Naive thymus-derived CD8-positive, alpha-beta T cell (primary cell): ENCODE measurements at regions not wholly inside any gene's neighbourhood (a gene's known extent, or its start where the extent isn't known, plus 50 kb on each side); places are given as distances from the start of the nearest gene placed in this dataset.

Source experiments
- ATAC-seq, 2 donors: fragments of 150-1000 bp; cut with Tn5 transposase in 1 of 2; sonication (Bioruptor Pico), chemical (Tn5 transposase) in 1 of 2; 1 replicate in 1 of 2; 2 replicates in 1 of 2; pipeline ENCODE4 v1.10.0; 2021; ENCODE audit warnings: mild to moderate bottlenecking in 2 of 2, moderate library complexity in 2 of 2
- POLR2A ChIA-PET: fragments of 350-600 bp; sonication (Branson Sonifier 250); formaldehyde crosslinking; loops from one replicate; lab custom pipeline; 2021; ENCODE audit warnings: antibody characterized with exemption; lab: Charles Lee
- DNase-seq, 10 donors: peaks; one replicate each; pipeline versions ENCODE4 v3.0.0 to v3.0.0-alpha.2; 2020 to 2022
- H3K27ac Mint-ChIP-seq, 10 donors: one replicate each; pipeline ENCODE4 v1.8.0; 2020 to 2022; ENCODE audit warnings: mild to moderate bottlenecking in 10 of 10, mixed read lengths in 10 of 10, moderate library complexity in 4 of 10, inconsistent platforms in 1 of 10
- H3K27me3 Mint-ChIP-seq, 5 donors: one replicate each; pipeline ENCODE4 v1.8.0; 2021 to 2022; ENCODE audit warnings: mixed read lengths in 5 of 5
- H3K36me3 Mint-ChIP-seq, 3 donors: one replicate each; pipeline ENCODE4 v1.8.0; 2020 to 2022; ENCODE audit warnings: mixed read lengths in 3 of 3, mild to moderate bottlenecking in 2 of 3, inconsistent platforms in 1 of 3
- H3K4me1 Mint-ChIP-seq, 4 donors: one replicate each; pipeline ENCODE4 v1.8.0; 2021 to 2022; ENCODE audit warnings: mixed read lengths in 4 of 4
- H3K4me3 Mint-ChIP-seq, 10 donors: one replicate each; pipeline ENCODE4 v1.8.0; 2020 to 2022; ENCODE audit warnings: mild to moderate bottlenecking in 10 of 10, mixed read lengths in 10 of 10, moderate library complexity in 6 of 10, inconsistent platforms in 1 of 10
- H3K9me3 Mint-ChIP-seq, 9 donors: one replicate each; pipeline ENCODE4 v1.8.0; 2020 to 2022; ENCODE audit warnings: mixed read lengths in 9 of 9, mild to moderate bottlenecking in 3 of 9, inconsistent platforms in 1 of 9, moderate library complexity in 1 of 9

GRCh38 chr10:120742373-120742772, 108.8 kb upstream of the WDR11 start:
- POLR2A ChIA-PET = no interaction called here
- ATAC-seq (no peak), DNase-seq (no peak)
- no peak overlapping the region for H3K27ac Mint-ChIP-seq
- no peak overlapping the region for H3K4me3 Mint-ChIP-seq
- no peaks in the 10 kb centered on the region for H3K4me1 Mint-ChIP-seq
- peaks cover 5 to 22% (median 12%) of the 10 kb centered on the region in 5 donors for H3K27me3 Mint-ChIP-seq
- H3K36me3 Mint-ChIP-seq = no peaks in the 10 kb centered on the region
- H3K9me3 Mint-ChIP-seq = no peaks in the 10 kb centered on the region

DNA sequence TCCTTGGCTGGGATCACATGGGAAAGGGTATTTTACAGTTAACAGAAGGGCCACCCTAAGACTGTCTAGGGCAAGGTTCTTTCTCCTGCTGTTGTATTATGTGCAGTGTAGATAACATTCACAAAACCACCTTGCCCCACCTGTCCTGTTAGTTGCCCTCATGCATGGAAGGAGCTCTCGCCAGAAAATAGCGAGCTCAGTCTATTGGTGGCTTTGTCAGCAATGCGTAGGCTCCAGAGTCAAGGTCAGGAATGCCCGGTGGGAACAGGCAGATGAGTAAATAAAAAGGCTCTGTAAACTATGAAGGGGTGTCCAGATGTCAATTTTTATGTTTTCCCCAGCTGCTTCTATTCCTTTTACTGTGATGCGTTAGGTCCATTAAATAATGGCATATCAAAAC, 107.1 kb upstream of the WDR11 start:
- H3K9me3 Mint-ChIP-seq = no peaks in the 10 kb centered on the region
- no peak overlapping the region for H3K27ac Mint-ChIP-seq
- no peaks in the 10 kb centered on the region for H3K4me1 Mint-ChIP-seq
- ATAC-seq (no peak), DNase-seq (no peak)
- H3K27me3 Mint-ChIP-seq = peaks cover 5 to 27% (median 12%) of the 10 kb centered on the region in 5 donors
- no peak overlapping the region for H3K4me3 Mint-ChIP-seq
- no peaks in the 10 kb centered on the region for H3K36me3 Mint-ChIP-seq
- POLR2A ChIA-PET = no interaction called here

GRCh38 chr10:120746001-120746777, 105.0 kb upstream of the WDR11 start:
- Mint-ChIP-seq H3K4me1 (peaks cover 0 to 4% (median 0%) of the 10 kb centered on the region in 4 donors), H3K27me3 (peaks cover 5 to 33% (median 12%) of the 10 kb centered on the region in 5 donors), H3K4me3 (no peak overlapping the region), H3K36me3 (no peaks in the 10 kb centered on the region), H3K27ac (no peak overlapping the region), H3K9me3 (no peaks in the 10 kb centered on the region)
- POLR2A ChIA-PET = no interaction called here
- no peak for DNase-seq
- ATAC-seq = no peak

- Mint-ChIP-seq H3K27ac (no peak overlapping the region), H3K4me1 (peaks cover 0 to 4% (median 0%) of the 10 kb centered on the region in 4 donors), H3K36me3 (no peaks in the 10 kb centered on the region), H3K9me3 (no peaks in the 10 kb centered on the region), H3K27me3 (peaks cover 9 to 38% (median 15%) of the 10 kb centered on the region in 5 donors), H3K4me3 (no peak overlapping the region)
- POLR2A ChIA-PET = no interaction called here
- DNase-seq = no peak
- no peak for ATAC-seq
These were observed 102.6 kb upstream of the WDR11 start for GRCh38 chr10:120748519-120748918.

GRCh38 chr10:120749072-120749471, 102.1 kb upstream of the WDR11 start:
- Mint-ChIP-seq H3K4me3 (no peak overlapping the region), H3K27me3 (peaks cover 12 to 35% (median 18%) of the 10 kb centered on the region in 5 donors), H3K36me3 (no peaks in the 10 kb centered on the region), H3K4me1 (peaks cover 0 to 4% (median 0%) of the 10 kb centered on the region in 4 donors), H3K9me3 (no peaks in the 10 kb centered on the region), H3K27ac (no peak overlapping the region)
- ATAC-seq (no peak), DNase-seq (no peak)
- POLR2A ChIA-PET = no interaction called here

- DNase-seq = no peak
- POLR2A ChIA-PET = no interaction called here
- H3K27me3 Mint-ChIP-seq = peaks cover 11 to 36% (median 15%) of the 10 kb centered on the region in 5 donors
These were observed 101.2 kb upstream of the WDR11 start for GRCh38 chr10:120749856-120750566.

GRCh38 chr10:120755771-120756170, 95.4 kb upstream of the WDR11 start:
- no peaks in the 10 kb centered on the region for H3K9me3 Mint-ChIP-seq
- POLR2A ChIA-PET = no interaction called here
- DNase-seq = no peak
- H3K27ac Mint-ChIP-seq = no peak overlapping the region
- H3K36me3 Mint-ChIP-seq = no peaks in the 10 kb centered on the region
- peaks cover 19 to 58% (median 33%) of the 10 kb centered on the region in 5 donors for H3K27me3 Mint-ChIP-seq
- H3K4me3 Mint-ChIP-seq = no peak overlapping the region
- no peaks in the 10 kb centered on the region for H3K4me1 Mint-ChIP-seq
- ATAC-seq = no peak

More at GRCh38 chr10:120749856-120750566, 101.2 kb upstream of the WDR11 start:
- ATAC-seq = no peak
- H3K4me3 Mint-ChIP-seq = no peak overlapping the region
- H3K27ac Mint-ChIP-seq = no peak overlapping the region
- peaks cover 0 to 4% (median 0%) of the 10 kb centered on the region in 4 donors for H3K4me1 Mint-ChIP-seq
- H3K36me3 Mint-ChIP-seq = no peaks in the 10 kb centered on the region
- no peaks in the 10 kb centered on the region for H3K9me3 Mint-ChIP-seq

GRCh38 chr10:120760253-120760652, 90.9 kb upstream of the WDR11 start:
- Mint-ChIP-seq H3K27ac (no peak overlapping the region), H3K4me3 (no peak overlapping the region), H3K4me1 (no peaks in the 10 kb centered on the region), H3K27me3 (peaks cover 14 to 37% (median 21%) of the 10 kb centered on the region in 5 donors), H3K36me3 (no peaks in the 10 kb centered on the region), H3K9me3 (no peaks in the 10 kb centered on the region)
- ATAC-seq (no peak), DNase-seq (no peak)
- POLR2A ChIA-PET = no interaction called here

- no peak overlapping the region for H3K27ac Mint-ChIP-seq
- H3K36me3 Mint-ChIP-seq = no peaks in the 10 kb centered on the region
- H3K4me1 Mint-ChIP-seq = no peaks in the 10 kb centered on the region
- peaks cover 9 to 27% (median 13%) of the 10 kb centered on the region in 5 donors for H3K27me3 Mint-ChIP-seq
- no peaks in the 10 kb centered on the region for H3K9me3 Mint-ChIP-seq
- POLR2A ChIA-PET = no interaction called here
- H3K4me3 Mint-ChIP-seq = no peak overlapping the region
- no peak for DNase-seq
- ATAC-seq = no peak
These were observed 89.2 kb upstream of the WDR11 start for GRCh38 chr10:120761951-120762350.

GRCh38 chr10:120765226-120765803, 85.8 kb upstream of the WDR11 start:
- DNase-seq (no peak), ATAC-seq (no peak)
- Mint-ChIP-seq H3K27ac (no peak overlapping the region), H3K9me3 (no peaks in the 10 kb centered on the region), H3K4me3 (no peak overlapping the region), H3K4me1 (no peaks in the 10 kb centered on the region), H3K27me3 (peaks cover 0 to 14% (median 3%) of the 10 kb centered on the region in 5 donors), H3K36me3 (no peaks in the 10 kb centered on the region)
- POLR2A ChIA-PET = no interaction called here

DNA sequence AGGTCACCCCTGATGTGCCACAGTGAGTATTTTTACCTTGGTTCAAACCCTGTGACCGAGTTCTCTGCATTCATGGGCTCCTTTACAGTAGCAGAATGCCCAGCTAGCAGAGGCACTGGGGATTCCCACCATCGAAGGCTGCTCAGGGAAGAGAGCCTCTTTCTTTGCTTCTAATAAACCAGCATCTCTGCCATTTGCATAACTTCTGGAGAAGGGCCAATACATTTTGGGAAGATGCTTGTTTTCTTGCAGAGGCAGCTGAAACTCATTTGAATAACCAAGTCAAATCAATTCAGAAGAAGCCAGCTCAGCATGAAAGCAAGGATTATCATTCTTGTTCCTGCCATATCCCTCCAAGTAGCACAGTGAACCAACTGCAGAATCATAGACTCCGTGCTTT, 82.9 kb upstream of the WDR11 start:
- H3K27ac Mint-ChIP-seq = no peak overlapping the region
- H3K9me3 Mint-ChIP-seq = no peaks in the 10 kb centered on the region
- POLR2A ChIA-PET = no interaction called here
- H3K4me3 Mint-ChIP-seq = no peak overlapping the region
- DNase-seq (no peak), ATAC-seq (no peak)
- H3K27me3 Mint-ChIP-seq = peaks cover 6 to 19% (median 12%) of the 10 kb centered on the region in 5 donors
- H3K4me1 Mint-ChIP-seq = no peaks in the 10 kb centered on the region
- H3K36me3 Mint-ChIP-seq = no peaks in the 10 kb centered on the region

DNA sequence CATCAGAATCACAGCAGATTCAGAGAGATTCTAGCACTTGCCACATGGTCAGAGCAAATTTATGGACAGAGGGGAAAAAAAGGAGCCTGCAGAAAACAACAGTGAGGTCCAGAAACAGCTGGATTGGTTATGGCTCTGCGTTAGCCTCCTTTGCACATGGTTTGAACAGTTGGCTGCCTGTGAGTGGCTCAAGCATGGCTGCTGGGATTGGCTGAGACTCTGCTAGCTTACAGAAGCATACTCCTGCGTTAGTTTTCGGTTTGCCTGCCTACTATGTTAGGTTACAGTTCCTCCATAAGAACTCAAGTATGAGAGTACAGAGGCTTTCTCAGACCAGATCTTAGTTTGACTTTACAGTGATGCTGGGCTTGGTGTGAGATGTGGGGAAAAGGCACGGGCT, 80.7 kb upstream of the WDR11 start:
- POLR2A ChIA-PET = no interaction called here
- H3K9me3 Mint-ChIP-seq = no peaks in the 10 kb centered on the region
- H3K27me3 Mint-ChIP-seq = peaks cover 8 to 19% (median 12%) of the 10 kb centered on the region in 5 donors
- H3K4me3 Mint-ChIP-seq = no peak overlapping the region
- DNase-seq (no peak), ATAC-seq (no peak)
- H3K27ac Mint-ChIP-seq = no peak overlapping the region
- no peaks in the 10 kb centered on the region for H3K36me3 Mint-ChIP-seq
- H3K4me1 Mint-ChIP-seq = no peaks in the 10 kb centered on the region

DNA sequence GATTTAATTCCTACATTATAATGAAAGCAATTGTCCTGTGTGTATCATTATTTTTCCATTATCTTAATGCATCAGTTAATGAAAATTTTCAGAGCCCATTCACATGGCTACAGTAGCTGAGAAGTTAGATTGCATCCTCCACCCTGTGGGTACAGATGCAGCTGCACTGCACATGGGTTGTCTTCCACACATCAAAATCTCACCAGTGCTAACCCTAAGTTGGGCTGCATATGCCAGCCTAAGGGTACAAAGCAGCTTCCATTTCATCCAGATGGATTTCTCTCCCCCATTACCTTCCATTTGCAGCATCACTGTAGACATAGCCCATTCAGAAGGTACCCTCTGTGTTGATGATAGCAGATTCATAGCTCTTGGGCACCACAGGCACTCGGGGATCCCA, 74.7 kb upstream of the WDR11 start:
- H3K4me1 Mint-ChIP-seq = no peaks in the 10 kb centered on the region
- H3K4me3 Mint-ChIP-seq = no peak overlapping the region
- POLR2A ChIA-PET = no interaction called here
- H3K27me3 Mint-ChIP-seq = peaks cover 0 to 9% (median 5%) of the 10 kb centered on the region in 5 donors
- DNase-seq (no peak), ATAC-seq (no peak)
- H3K36me3 Mint-ChIP-seq = no peaks in the 10 kb centered on the region
- no peak overlapping the region for H3K27ac Mint-ChIP-seq
- H3K9me3 Mint-ChIP-seq = no peaks in the 10 kb centered on the region
